ENCODE measurements at regions not wholly inside any gene's neighbourhood (a gene's known extent, or its start where the extent isn't known, plus 50 kb on each side); places are given as distances from the start of the nearest gene placed in this dataset.
"Not testable (repeated sequence)": the region's sequence is repeated elsewhere in the genome, so short reads cannot be mapped to it uniquely, and the experiment has no call there.

DNA sequence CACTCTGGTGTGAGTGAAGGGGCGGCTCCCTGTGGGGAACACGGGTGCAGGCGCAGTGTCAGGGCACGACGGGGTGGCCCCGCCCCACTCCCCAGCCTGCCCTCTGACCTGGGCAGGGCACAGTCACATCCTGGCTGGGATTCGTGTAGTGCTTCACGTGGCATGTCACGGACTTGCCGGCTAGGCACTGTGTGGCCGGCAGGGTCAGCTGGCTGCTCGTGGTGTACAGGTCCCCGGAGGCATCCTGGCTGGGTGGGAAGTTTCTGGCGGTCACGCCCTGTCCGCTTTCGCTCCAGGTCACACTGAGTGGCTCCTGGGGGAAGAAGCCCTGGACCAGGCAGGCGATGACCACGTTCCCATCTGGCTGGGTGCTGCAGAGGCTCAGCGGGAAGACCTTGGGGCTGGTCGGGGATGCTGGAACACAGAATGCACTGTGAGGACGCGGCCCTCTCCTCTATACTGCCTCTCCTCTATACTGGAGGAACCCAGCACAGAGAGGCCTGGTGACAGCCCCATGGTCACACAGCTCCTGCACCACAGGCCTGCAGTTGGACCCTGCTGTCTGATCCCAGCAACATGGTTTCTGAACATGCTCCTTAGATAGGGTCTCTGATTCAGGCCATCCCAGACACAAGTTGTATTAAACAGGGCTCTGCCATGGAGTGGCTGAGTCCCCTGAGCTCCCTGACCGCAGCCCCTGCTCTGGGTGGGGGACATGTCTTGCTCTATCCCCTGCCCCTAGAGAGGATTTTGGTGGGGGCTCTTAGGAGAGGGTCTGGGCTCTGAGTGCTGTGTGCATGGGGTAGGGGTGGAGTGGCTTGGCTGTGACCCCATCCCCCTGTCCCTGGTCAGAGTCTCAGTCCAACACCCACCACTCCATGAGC is 182.1 kb downstream of the TMEM121 start:
- in situ Hi-C loops (cut with MboI; ENCODE audit: low pct_unique_long_range_greater_than_20kb, low sequenced_read_pairs, unreplicated experiment), result loop anchor here (5.0 to 25.0 kb wide), 2 partner anchors 121 to 154 kb away; no protein-coding TSS in a partner anchor
- DNase-seq (ENCODE audit: low spot score), result not testable (repeated sequence)

DNA sequence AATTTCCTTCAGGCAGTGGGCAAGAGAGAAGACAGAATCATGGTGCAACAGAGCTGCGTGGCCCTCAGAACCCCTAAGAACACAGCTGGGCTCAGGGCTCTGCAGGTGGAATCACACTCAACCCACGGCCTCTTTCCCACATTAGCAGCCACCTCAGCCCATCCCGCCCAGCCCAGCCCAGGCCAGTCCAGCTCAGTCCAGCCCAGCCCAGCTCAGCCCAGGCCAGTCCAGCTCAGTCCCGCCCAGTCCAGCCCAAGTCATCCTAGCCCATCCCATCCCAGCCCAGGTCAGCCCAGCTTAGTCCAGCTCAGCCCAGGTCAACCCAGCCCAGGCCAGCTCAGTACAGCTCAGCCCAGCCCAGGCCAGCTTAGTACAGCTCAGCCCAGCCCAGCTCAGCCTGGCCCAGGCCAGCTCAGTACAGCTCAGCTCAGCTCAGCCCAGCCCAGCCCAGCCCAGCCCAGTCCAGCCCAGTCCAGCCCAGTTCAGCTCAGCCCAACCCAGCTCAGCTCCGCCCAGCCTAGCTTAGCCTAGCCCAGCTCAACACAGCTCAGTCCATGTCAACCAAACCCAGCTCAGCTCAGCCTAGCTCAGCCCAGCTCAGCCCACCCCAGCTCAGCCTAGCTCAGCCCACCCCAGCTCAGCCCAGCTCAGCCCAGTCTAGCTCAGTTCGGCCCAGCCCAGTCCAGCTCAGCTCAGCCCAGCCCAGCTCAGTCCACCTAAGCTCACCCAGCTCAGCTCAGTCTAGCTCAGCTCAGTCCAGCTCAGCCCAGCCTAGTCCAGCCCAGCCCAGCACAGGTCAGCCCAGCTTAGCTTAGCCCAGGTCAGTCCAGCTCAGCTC is 183.1 kb downstream of the TMEM121 start:
- no peak for DNase-seq (ENCODE audit: low spot score)
- in situ Hi-C loops (cut with MboI; ENCODE audit: low pct_unique_long_range_greater_than_20kb, low sequenced_read_pairs, unreplicated experiment), result loop anchor here (5.0 to 25.0 kb wide), 2 partner anchors 122 to 153 kb away; no protein-coding TSS in a partner anchor
- TF ChIP-seq CTCF (IDR thresholded peaks at IDR 0.05; ENCODE audit: extremely low read depth, insufficient read depth, missing control alignments), result no peak

DNA sequence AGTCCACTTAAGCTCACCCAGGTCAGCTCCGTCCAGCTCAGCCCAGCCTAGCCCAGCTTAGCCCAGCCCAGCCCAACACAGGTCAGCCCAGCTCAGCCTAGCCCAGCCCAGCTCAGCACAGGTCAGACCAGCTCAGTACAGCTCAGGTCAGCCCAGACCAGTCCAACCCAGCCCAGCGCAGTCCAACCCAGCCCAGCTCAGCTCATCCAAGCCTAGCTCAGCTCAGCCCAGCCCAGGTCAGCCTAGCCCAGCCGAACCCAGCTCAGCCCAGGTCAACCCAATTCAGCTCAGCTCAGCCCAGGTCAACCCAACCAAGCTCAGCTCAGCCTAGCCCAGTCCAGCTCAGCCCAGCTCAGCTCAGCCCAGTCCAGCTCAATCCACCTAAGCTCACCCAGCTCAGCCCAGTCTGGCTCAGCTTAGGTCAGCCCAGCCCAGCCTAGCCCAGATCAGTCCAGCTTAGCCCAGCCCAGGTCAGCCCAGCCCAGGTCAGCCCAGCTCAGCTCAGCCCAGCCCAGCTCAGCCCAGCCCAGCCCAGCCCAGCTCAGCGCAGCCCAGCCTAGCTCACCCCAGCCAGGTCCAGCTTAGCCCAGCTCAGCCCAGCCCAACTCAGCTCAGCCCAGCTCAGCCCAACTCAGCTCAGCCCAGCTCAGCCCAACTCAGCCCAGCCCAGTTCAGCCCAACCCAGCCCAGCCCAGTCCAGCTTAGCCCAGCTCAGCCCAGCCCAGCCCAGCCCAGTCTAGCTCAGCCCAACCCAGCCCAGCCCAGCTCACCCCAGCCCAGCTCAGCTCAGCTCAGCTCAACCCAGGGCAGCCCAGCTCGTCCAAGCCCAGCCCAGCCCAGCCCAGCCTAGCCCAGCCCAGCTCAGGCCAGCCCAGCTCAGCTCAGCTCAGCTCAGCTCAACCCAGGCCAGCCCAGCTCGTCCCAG is 184.0 kb downstream of the TMEM121 start:
- no peak for DNase-seq (ENCODE audit: low spot score)
- in situ Hi-C loops (cut with MboI; ENCODE audit: low pct_unique_long_range_greater_than_20kb, low sequenced_read_pairs, unreplicated experiment), result loop anchor here (25.0 kb wide), 1 partner anchor 152 kb away; no protein-coding TSS in a partner anchor
- no peak for TF ChIP-seq CTCF (IDR thresholded peaks at IDR 0.05; ENCODE audit: extremely low read depth, insufficient read depth, missing control alignments)

- TF ChIP-seq CTCF (IDR thresholded peaks at IDR 0.05; ENCODE audit: extremely low read depth, insufficient read depth, missing control alignments), result no peak
- in situ Hi-C loops (cut with MboI; ENCODE audit: low pct_unique_long_range_greater_than_20kb, low sequenced_read_pairs, unreplicated experiment), result loop anchor here (25.0 kb wide), 1 partner anchor 151 kb away; no protein-coding TSS in a partner anchor
- DNase-seq (ENCODE audit: low spot score), result no peak
Observed at GRCh38 chr14:105711044-105711620, 184.7 kb downstream of the TMEM121 start.

DNA sequence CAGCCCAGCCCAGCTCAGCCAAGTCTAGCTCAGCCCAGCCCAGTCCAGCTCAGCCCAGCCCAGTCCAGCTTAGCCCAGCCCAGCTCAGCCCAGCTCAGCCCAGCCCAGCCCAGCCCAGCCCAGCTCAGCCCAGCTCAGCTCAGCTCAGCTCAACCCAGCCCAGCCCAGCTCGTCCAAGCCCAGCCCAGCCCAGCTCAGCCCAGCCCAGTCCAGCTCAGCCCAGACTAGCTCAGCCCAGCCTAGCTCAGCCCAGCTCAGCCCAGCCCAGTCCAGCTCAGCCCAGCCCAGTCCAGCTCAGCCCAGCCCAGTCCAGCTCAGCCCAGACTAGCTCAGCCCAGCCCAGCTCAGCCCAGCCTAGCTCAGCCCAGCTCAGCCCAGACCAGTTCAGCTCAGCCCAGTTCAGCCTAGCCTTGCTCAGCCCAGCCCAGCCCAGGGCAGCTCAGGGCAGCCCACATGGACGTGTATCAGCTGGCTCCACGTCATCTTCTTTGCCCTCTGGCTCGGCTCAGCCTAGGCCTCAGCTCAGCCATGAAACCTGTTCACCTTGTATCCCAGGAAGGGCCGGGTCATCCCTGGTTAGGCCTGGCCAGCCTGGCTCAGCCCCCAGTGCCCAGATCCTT is 185.6 kb downstream of the TMEM121 start:
- TF ChIP-seq CTCF (IDR thresholded peaks at IDR 0.05; ENCODE audit: extremely low read depth, insufficient read depth, missing control alignments), result no peak
- in situ Hi-C loops (cut with MboI; ENCODE audit: low pct_unique_long_range_greater_than_20kb, low sequenced_read_pairs, unreplicated experiment), result loop anchor here (25.0 kb wide), 1 partner anchor 150 kb away; no protein-coding TSS in a partner anchor
- no peak for DNase-seq (ENCODE audit: low spot score)

GRCh38 chr14:105712670-105713069 is 186.3 kb downstream of the TMEM121 start:
- DNase-seq (ENCODE audit: low spot score), result not testable (repeated sequence)
- in situ Hi-C loops (cut with MboI; ENCODE audit: low pct_unique_long_range_greater_than_20kb, low sequenced_read_pairs, unreplicated experiment), result loop anchor here (25.0 kb wide), 1 partner anchor 150 kb away; no protein-coding TSS in a partner anchor

DNA sequence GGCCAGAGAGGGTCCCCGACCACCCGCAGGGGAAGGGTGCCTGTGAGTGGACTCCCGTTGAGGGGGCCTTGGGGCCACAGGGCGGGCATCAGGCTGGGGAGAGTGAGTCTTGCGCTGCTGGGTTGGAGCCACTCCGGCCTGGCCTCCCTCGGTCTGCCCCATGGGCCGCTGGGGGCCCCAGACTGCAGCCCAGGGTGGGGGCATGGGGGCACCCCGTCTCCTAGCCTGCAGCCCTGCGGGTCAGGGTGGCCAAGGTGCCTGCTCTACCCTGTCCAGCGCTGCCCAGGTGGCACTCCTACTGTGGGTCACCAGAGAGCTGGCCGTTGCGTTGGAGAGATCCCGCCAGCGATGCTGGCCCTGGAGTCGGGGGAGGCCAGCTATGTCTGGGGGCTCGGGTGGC is 186.8 kb downstream of the TMEM121 start:
- in situ Hi-C loops (cut with MboI; ENCODE audit: low pct_unique_long_range_greater_than_20kb, low sequenced_read_pairs, unreplicated experiment), result loop anchor here (25.0 kb wide), 1 partner anchor 149 kb away; no protein-coding TSS in a partner anchor
- not testable (repeated sequence) for DNase-seq (ENCODE audit: low spot score)

- in situ Hi-C loops (cut with MboI; ENCODE audit: low pct_unique_long_range_greater_than_20kb, low sequenced_read_pairs, unreplicated experiment), result loop anchor here (25.0 kb wide), 1 partner anchor 148 kb away; no protein-coding TSS in a partner anchor
- DNase-seq (ENCODE audit: low spot score), result not testable (repeated sequence)
Observed at GRCh38 chr14:105713836-105714235, 187.5 kb downstream of the TMEM121 start.

DNA sequence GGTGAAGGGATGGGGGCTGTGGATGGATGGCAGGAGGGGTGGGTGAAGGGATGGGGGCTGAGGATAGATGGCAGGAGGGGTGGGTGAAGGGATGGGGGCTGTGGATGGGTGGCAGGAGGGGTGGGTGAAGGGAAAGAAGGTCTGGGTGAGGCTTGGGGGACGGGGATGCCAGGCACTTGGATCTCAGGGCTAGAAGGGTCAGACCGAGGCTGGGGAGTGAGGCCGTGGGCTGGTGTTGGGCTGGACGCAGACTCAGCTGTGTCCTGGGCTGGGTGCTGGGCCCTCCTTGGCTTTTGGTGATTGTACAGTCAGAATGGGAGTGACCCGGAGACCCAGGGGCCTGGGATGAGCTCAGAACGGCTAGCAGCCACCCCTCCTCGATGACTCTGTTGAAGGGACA is 192.4 kb downstream of the TMEM121 start:
- in situ Hi-C loops (cut with MboI; ENCODE audit: low pct_unique_long_range_greater_than_20kb, low sequenced_read_pairs, unreplicated experiment), result loop anchor here (25.0 kb wide), 1 partner anchor 144 kb away; no protein-coding TSS in a partner anchor

GRCh38 chr14:105720106-105720505 is 193.7 kb downstream of the TMEM121 start:
- not testable (repeated sequence) for DNase-seq (ENCODE audit: low spot score)
- in situ Hi-C loops (cut with MboI; ENCODE audit: low pct_unique_long_range_greater_than_20kb, low sequenced_read_pairs, unreplicated experiment), result loop anchor here (25.0 kb wide), 1 partner anchor 142 kb away; no protein-coding TSS in a partner anchor

More for the DNA sequence above, 192.4 kb downstream of the TMEM121 start:
- DNase-seq (ENCODE audit: low spot score), result not testable (repeated sequence)
